ENCODE measurements at regions not wholly inside any gene's neighbourhood (a gene's known extent, or its start where the extent isn't known, plus 50 kb on each side); places are given as distances from the start of the nearest gene placed in this dataset.
A peak's percentile ranks its signal among the peaks of the same experiment; 100 is the strongest.

DNA sequence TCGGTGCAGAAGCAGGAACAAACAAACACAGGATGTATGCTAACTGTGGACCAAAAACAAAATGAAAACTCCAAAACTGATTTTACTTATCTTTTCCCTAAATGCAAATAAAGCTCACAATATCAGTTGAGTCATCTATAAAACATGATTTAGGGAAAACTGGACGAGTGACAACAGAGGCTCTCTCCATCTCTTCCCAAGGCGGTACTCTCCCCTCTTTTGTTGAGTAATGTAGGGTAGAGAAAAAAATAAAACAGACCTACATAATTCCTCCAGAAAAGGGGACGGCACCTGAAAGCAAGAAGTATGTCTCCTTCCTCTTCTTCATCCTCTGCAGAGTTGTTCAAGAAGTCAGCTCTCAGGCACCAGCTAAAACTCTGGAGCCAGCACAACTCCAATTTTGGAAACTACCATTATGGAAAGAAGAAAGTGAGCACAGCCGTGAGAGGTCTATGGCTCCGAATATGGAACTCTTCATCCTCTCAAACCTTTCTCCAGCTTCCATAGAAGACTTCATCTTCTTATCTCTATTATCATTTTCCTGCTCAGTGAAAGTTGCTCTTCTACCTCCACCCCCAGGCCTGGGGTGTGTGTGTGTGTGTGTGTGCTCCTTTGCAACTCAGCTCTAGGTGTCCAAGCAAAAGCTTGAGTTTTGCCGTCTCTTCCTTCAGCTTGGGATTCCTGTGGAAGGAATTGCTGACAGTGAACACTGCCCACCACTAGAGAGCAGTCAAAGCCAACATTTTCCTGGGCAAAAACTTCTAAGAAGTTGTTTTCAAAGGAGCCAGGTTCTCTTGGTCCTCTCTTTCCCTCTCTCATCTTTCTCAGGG, 155.4 kb downstream of the DIO2 start:
- peak; percentile 83 for TF ChIP-seq CTCF (IDR thresholded peaks at IDR 0.05)

GRCh38 chr14:80055226-80055625, 156.1 kb downstream of the DIO2 start:
- TF ChIP-seq CTCF (IDR thresholded peaks at IDR 0.05): no peak

DNA sequence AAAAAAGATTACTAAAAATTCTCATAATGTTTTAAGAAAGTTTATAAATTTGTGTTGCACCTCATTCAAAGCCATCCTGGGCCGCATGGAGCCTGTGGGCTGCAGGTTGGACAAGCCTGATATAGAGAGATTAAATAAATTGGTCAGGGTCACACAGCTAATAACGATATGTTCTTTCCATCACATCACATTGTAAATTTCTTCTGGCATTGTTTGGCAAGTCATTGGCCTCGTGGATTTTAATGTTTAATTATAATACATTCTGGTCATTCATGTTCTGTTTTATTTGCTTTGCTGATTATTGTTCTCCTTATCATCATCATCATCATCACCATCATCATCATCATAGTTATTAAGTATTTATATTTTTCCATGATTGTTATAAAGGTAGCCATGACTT, 157.3 kb downstream of the DIO2 start:
- TF ChIP-seq CTCF (IDR thresholded peaks at IDR 0.05): no peak

GRCh38 chr14:80049055-80049454, 162.2 kb downstream of the DIO2 start:
- TF ChIP-seq CTCF (IDR thresholded peaks at IDR 0.05): no peak

GRCh38 chr14:80047761-80048160, 163.5 kb downstream of the DIO2 start:
- no peak for TF ChIP-seq CTCF (IDR thresholded peaks at IDR 0.05)

- no peak for TF ChIP-seq CTCF (IDR thresholded peaks at IDR 0.05)
Measured at GRCh38 chr14:80037349-80037748, 174.0 kb downstream of the DIO2 start.

- no peak for TF ChIP-seq CTCF (IDR thresholded peaks at IDR 0.05)
Measured at GRCh38 chr14:80024417-80024816, 186.9 kb downstream of the DIO2 start.

DNA sequence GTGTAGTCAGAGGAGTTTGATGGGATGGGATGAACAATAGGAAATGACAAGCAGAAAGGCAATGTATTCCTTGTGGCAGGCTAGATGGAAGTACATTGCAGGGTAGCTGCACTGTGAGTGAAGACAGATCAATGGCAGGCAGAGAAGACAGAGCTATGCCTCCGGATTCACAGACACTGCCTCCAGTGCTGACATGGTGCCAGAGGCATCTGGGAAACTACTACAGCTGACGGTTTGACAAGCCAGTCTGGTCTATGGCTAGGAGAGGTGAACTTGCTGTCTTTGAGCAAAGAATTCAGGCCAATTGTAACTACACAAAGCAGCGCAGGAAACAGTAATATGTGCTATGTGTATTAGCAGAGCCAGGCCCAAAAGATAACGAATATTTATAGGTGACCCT, 193.5 kb downstream of the DIO2 start:
- TF ChIP-seq CTCF (IDR thresholded peaks at IDR 0.05): no peak
